ENCODE measurements at regions not wholly inside any gene's neighbourhood (a gene's known extent, or its start where the extent isn't known, plus 50 kb on each side); places are given as distances from the start of the nearest gene placed in this dataset.

GRCh38 chrX:66384722-66385121 is 220.7 kb downstream of the HEPH start:
- Histone ChIP-seq H3K9me3 (ENCODE audit: control insufficient read depth in 4 of 4, low read length in 3 of 4) (no peaks in the 10 kb centered on the region), H3K4me3 (ENCODE audit: low read depth in 1 of 3, low read length in 3 of 3) (no peak overlapping the region), H3K27me3 (ENCODE audit: control insufficient read depth in 4 of 4, insufficient read depth in 4 of 4, low read length in 3 of 4) (no peaks in the 10 kb centered on the region), H3K4me1 (ENCODE audit: control insufficient read depth in 4 of 4, insufficient read depth in 4 of 4, low read length in 3 of 4) (no peaks in the 10 kb centered on the region), H3K27ac (ENCODE audit: low read depth in 1 of 2, low read length in 2 of 2) (no peak overlapping the region), H3K36me3 (ENCODE audit: control insufficient read depth in 4 of 4, insufficient read depth in 3 of 4, low read depth in 1 of 4, low read length in 3 of 4) (no peaks in the 10 kb centered on the region), H3K9ac (ENCODE audit: low read depth in 1 of 2, low read length in 2 of 2) (no peak overlapping the region)
- no peak for TF ChIP-seq REST (IDR thresholded peaks at IDR 0.05)
- TF ChIP-seq NR2F2 (IDR thresholded peaks at IDR 0.05), result no peak
- whole genome bisulfite sequencing, result 85% methylated on average over 1 of the region's 1 CpG
- no peak for DNase-seq (ENCODE audit: low spot score)

DNA sequence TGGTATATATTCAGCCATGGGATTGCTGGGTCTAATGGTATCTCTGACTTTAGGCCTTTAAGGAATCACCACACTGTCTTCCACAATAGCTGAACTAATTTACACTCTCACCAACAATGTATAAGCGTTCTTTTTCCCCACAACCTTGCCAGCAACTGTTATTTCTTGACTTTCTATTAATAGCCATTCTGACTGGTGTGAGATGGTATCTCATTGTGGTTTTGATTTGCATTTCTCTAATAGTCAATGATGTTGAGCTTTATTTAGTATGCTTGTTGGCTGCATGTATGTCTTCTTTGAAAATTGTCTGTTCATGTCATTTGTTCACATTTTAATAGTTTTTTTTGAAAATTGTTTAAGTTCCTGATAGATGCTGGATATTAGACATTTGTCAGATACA is 235.2 kb downstream of the HEPH start:
- Histone ChIP-seq H3K9ac (ENCODE audit: low read depth in 1 of 2, low read length in 2 of 2) (no peak overlapping the region), H3K4me3 (ENCODE audit: low read depth in 1 of 3, low read length in 3 of 3) (no peak overlapping the region), H3K36me3 (ENCODE audit: control insufficient read depth in 4 of 4, insufficient read depth in 3 of 4, low read depth in 1 of 4, low read length in 3 of 4) (no peaks in the 10 kb centered on the region), H3K9me3 (ENCODE audit: control insufficient read depth in 4 of 4, low read length in 3 of 4) (peaks cover 0 to 2% (median 0%) of the 10 kb centered on the region in 4 donors), H3K27ac (ENCODE audit: low read depth in 1 of 2, low read length in 2 of 2) (no peak overlapping the region), H3K4me1 (ENCODE audit: control insufficient read depth in 4 of 4, insufficient read depth in 4 of 4, low read length in 3 of 4) (no peaks in the 10 kb centered on the region), H3K27me3 (ENCODE audit: control insufficient read depth in 4 of 4, insufficient read depth in 4 of 4, low read length in 3 of 4) (peaks cover 0 to 3% (median 0%) of the 10 kb centered on the region in 4 donors)
- no peak for DNase-seq (ENCODE audit: low spot score)
- 46% methylated on average over 1 of the region's 1 CpG for WGBS
- TF ChIP-seq ZBTB33 (IDR thresholded peaks at IDR 0.05) (no peak), FOXA1 (IDR thresholded peaks at IDR 0.05) (no peak), EGR1 (IDR thresholded peaks at IDR 0.05; ENCODE audit: low read depth in 2 of 2) (no peak), RAD21 (IDR thresholded peaks at IDR 0.05) (no peak), HNF4A (conservative IDR thresholded peaks at IDR 0.05) (no peak), ATF3 (IDR thresholded peaks at IDR 0.05) (no peak), MAX (IDR thresholded peaks at IDR 0.05) (no peak), GABPA (IDR thresholded peaks at IDR 0.05 in 1 of 2, conservative IDR thresholded peaks at IDR 0.05 in 1 of 2) (no peak), HNF4G (IDR thresholded peaks at IDR 0.05) (no peak)

GRCh38 chrX:66402165-66402564 is 236.7 kb downstream of the EDA2R start:
- H3K27ac ChIP-seq (ENCODE audit: low read depth in 1 of 2, low read length in 2 of 2), result no peak overlapping the region
- TF ChIP-seq JUND (IDR thresholded peaks at IDR 0.05) (no peak), YY1 (IDR thresholded peaks at IDR 0.05) (no peak), REST (IDR thresholded peaks at IDR 0.05) (no peak), MAX (IDR thresholded peaks at IDR 0.05) (no peak), ATF3 (IDR thresholded peaks at IDR 0.05) (no peak), TAF1 (conservative IDR thresholded peaks at IDR 0.05) (no peak), EGR1 (IDR thresholded peaks at IDR 0.05; ENCODE audit: low read depth in 2 of 2) (no peak), HNF4G (IDR thresholded peaks at IDR 0.05) (no peak)
- no peaks in the 10 kb centered on the region for H3K9me3 ChIP-seq (ENCODE audit: control insufficient read depth in 4 of 4, low read length in 3 of 4)
- no peaks in the 10 kb centered on the region for H3K36me3 ChIP-seq (ENCODE audit: control insufficient read depth in 4 of 4, insufficient read depth in 3 of 4, low read depth in 1 of 4, low read length in 3 of 4)
- no peaks in the 10 kb centered on the region for H3K4me1 ChIP-seq (ENCODE audit: control insufficient read depth in 4 of 4, insufficient read depth in 4 of 4, low read length in 3 of 4)
- DNase-seq (ENCODE audit: low spot score), result no peak
- H3K27me3 ChIP-seq (ENCODE audit: control insufficient read depth in 4 of 4, insufficient read depth in 4 of 4, low read length in 3 of 4), result peaks cover 0 to 4% (median 0%) of the 10 kb centered on the region in 4 donors
- H3K4me3 ChIP-seq (ENCODE audit: low read depth in 1 of 3, low read length in 3 of 3), result no peak overlapping the region
- no peak overlapping the region for H3K9ac ChIP-seq (ENCODE audit: low read depth in 1 of 2, low read length in 2 of 2)

Data from liver (tissue), 7 donors.